Prostate gland (tissue), 2 donors: ENCODE measurements at regions not wholly inside any gene's neighbourhood (a gene's known extent, or its start where the extent isn't known, plus 50 kb on each side); places are given as distances from the start of the nearest gene placed in this dataset.

Experiments
- POLR2A ChIP-seq: fragments of 450-650 bp; IDR thresholded peaks from one replicate; pipeline ENCODE4 v1.6.1; 2016; ENCODE audit warnings: antibody characterized with exemption, mild to moderate bottlenecking
- POLR2AphosphoS5 ChIP-seq: sonication (generic); formaldehyde crosslinking; IDR thresholded peaks from one replicate; pipeline ENCODE4 v1.6.1; 2017; ENCODE audit warnings: antibody characterized with exemption
- TF ChIP-seq, protein P1 (sequence below), 4 experiments: fragments of 200-600 bp in 2 of 4; fragments of 450-650 bp in 2 of 4; sonication (generic) in 2 of 4; IDR thresholded peaks; 1 replicate in 3 of 4; 2 replicates in 1 of 4; pipeline ENCODE4 v1.5.1; 2016 to 2019; ENCODE audit warnings: antibody characterized with exemption in 4 of 4, mild to moderate bottlenecking in 2 of 4, moderate library complexity in 2 of 4

DNA sequence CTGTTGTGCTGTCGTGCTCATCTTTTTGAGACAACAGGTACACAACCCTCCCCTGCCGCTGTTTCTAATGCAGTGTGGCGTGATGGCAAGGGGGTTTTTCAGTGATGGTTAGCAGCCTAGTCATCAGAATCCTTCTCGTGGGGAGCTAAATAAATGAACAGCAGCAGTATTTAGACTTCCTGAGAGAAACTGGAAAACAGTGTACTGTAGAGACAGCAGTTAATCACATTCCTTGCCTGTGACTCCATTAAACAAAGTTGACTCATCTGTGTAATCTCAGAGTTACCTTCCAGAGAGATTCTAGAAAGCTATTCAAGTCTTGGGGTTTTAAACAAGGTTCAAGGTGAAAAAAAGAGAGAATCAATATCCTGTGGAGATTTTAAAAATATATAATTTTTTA lies 1753.2 kb upstream of the PCDH7 start:
- TF ChIP-seq POLR2A = no peak
- TF ChIP-seq, protein P1, sequence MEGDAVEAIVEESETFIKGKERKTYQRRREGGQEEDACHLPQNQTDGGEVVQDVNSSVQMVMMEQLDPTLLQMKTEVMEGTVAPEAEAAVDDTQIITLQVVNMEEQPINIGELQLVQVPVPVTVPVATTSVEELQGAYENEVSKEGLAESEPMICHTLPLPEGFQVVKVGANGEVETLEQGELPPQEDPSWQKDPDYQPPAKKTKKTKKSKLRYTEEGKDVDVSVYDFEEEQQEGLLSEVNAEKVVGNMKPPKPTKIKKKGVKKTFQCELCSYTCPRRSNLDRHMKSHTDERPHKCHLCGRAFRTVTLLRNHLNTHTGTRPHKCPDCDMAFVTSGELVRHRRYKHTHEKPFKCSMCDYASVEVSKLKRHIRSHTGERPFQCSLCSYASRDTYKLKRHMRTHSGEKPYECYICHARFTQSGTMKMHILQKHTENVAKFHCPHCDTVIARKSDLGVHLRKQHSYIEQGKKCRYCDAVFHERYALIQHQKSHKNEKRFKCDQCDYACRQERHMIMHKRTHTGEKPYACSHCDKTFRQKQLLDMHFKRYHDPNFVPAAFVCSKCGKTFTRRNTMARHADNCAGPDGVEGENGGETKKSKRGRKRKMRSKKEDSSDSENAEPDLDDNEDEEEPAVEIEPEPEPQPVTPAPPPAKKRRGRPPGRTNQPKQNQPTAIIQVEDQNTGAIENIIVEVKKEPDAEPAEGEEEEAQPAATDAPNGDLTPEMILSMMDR (IDR thresholded peaks at IDR 0.05) = no peak
- no peak for TF ChIP-seq POLR2AphosphoS5
